C4-2B (cell line): ENCODE measurements at regions not wholly inside any gene's neighbourhood (a gene's known extent, or its start where the extent isn't known, plus 50 kb on each side); places are given as distances from the start of the nearest gene placed in this dataset.

Experiments
- CTCF ChIP-seq: fragments of 450-650 bp; conservative IDR thresholded peaks from 2 replicates; pipeline ENCODE4 v1.5.1; 2017; ENCODE audit warnings: mild to moderate bottlenecking
- ZFX ChIP-seq: fragments of 450-650 bp; IDR thresholded peaks from 2 replicates; pipeline ENCODE4 v1.6.1; 2017

GRCh38 chr11:80182901-80183300 lies 742.1 kb upstream of the TENM4 start:
- TF ChIP-seq CTCF (no peak), ZFX (no peak)
